A673 (cell line): ENCODE measurements at regions not wholly inside any gene's neighbourhood (a gene's known extent, or its start where the extent isn't known, plus 50 kb on each side); places are given as distances from the start of the nearest gene placed in this dataset.

Experiments used
- BruUV-seq: library from RNA; stranded (reverse); fragments of 400-500 nt; replicated peaks from 2 replicates; lab custom pipeline; 2021; lab: Mats Ljungman, UMichigan
- CTCF ChIA-PET: fragments of 300-600 bp; sonication (Branson Sonifier 250); formaldehyde crosslinking; loops from one replicate; lab custom pipeline; 2022; ENCODE audit warnings: antibody characterized with exemption; lab: Charles Lee
- POLR2A ChIA-PET: fragments of 300-600 bp; sonication (Branson Sonifier 250); formaldehyde crosslinking; loops from one replicate; lab custom pipeline; 2022; ENCODE audit warnings: antibody characterized with exemption; ENCODE audit not compliant: low non-redundant PET; lab: Charles Lee
- DNase-seq: peaks from one replicate; pipeline ENCODE4 v3.0.0-alpha.2; 2015; ENCODE audit warnings: low spot score
- H3K27ac ChIP-seq: fragments of 200-600 bp; sonication (generic); 2 replicates; pipeline ENCODE4 v1.5.1; 2016; ENCODE audit warnings: mixed run types, low read depth, mild to moderate bottlenecking, mixed read lengths, antibody characterized with exemption, low read length; ENCODE audit not compliant: poor library complexity, severe bottlenecking
- H3K27me3 ChIP-seq: fragments of 200-600 bp; sonication (generic); replicated peaks from 2 replicates; pipeline ENCODE4 v1.6.1; 2017; ENCODE audit warnings: mixed run types, low read depth, mild to moderate bottlenecking, mixed read lengths, antibody characterized with exemption, low read length; ENCODE audit not compliant: insufficient read depth, poor library complexity
- H3K36me3 ChIP-seq: fragments of 200-600 bp; sonication (generic); 2 replicates; pipeline ENCODE4 v1.6.1; 2016; ENCODE audit warnings: mixed run types, mild to moderate bottlenecking, mixed read lengths, antibody characterized with exemption, low read length; ENCODE audit not compliant: insufficient read depth, poor library complexity, severe bottlenecking
- H3K4me1 ChIP-seq: fragments of 200-600 bp; sonication (generic); 2 replicates; pipeline ENCODE4 v1.6.1; 2017; ENCODE audit warnings: mixed run types, mild to moderate bottlenecking, mixed read lengths, antibody characterized with exemption, low read length; ENCODE audit not compliant: insufficient read depth, poor library complexity, severe bottlenecking
- H3K4me3 ChIP-seq: fragments of 200-600 bp; sonication (generic); 2 replicates; pipeline ENCODE4 v1.5.1; 2016; ENCODE audit warnings: low read depth, mixed run types, mild to moderate bottlenecking, mixed read lengths, low read length; ENCODE audit not compliant: poor library complexity, severe bottlenecking
- H3K9me3 ChIP-seq: fragments of 200-600 bp; sonication (generic); 2 replicates; pipeline ENCODE4 v1.6.1; 2016; ENCODE audit warnings: mixed run types, low read depth, mild to moderate bottlenecking, mixed read lengths, antibody characterized with exemption, low read length; ENCODE audit not compliant: poor library complexity, severe bottlenecking
- CTCF ChIP-seq: fragments of 300-800, 200-600 bp; sonication (generic); conservative IDR thresholded peaks from 2 replicates; pipeline ENCODE4 v1.5.1; 2017; ENCODE audit warnings: low read depth, mild to moderate bottlenecking, antibody characterized with exemption, low read length, moderate library complexity, mixed read lengths
- EZH2 ChIP-seq: fragments of 200-600 bp; sonication (generic); IDR thresholded peaks from 2 replicates; pipeline ENCODE4 v1.6.1; 2017; ENCODE audit warnings: borderline replicate concordance, low read depth, mild to moderate bottlenecking, mixed read lengths, antibody characterized with exemption, low read length; ENCODE audit not compliant: poor library complexity, severe bottlenecking
- intact Hi-C: fragments of 100-400 bp; cut with micrococcal nuclease; formaldehyde crosslinking; loops from one replicate; pipeline ENCODE4 v1.10.0; 2022; ENCODE audit not compliant: unreplicated experiment

GRCh38 chr13:62131604-62132003, 716.0 kb upstream of the PCDH20 start:
- Histone ChIP-seq H3K9me3 (no peaks in the 10 kb centered on the region), H3K27ac (no peak overlapping the region), H3K27me3 (no peaks in the 10 kb centered on the region), H3K4me1 (no peaks in the 10 kb centered on the region), H3K36me3 (no peaks in the 10 kb centered on the region), H3K4me3 (no peak overlapping the region)
- BruUV-seq: no TSS peak
- ChIA-PET CTCF (no interaction called here), POLR2A (no interaction called here)
- intact Hi-C loops: no loop called here
- DNase-seq: no peak
- no peak for TF ChIP-seq CTCF
- TF ChIP-seq EZH2: no peak

- Histone ChIP-seq H3K4me3 (no peak overlapping the region), H3K9me3 (no peaks in the 10 kb centered on the region), H3K4me1 (no peaks in the 10 kb centered on the region), H3K27ac (no peak overlapping the region), H3K36me3 (no peaks in the 10 kb centered on the region), H3K27me3 (no peaks in the 10 kb centered on the region)
- DNase-seq: no peak
- no TSS peak for BruUV-seq
- POLR2A ChIA-PET: no interaction called here
- TF ChIP-seq EZH2 (no peak), CTCF (no peak)
- CTCF ChIA-PET: no interaction called here
- intact Hi-C loops: no loop called here
Observed at GRCh38 chr13:62130062-62130970, 714.7 kb upstream of the PCDH20 start.

DNA sequence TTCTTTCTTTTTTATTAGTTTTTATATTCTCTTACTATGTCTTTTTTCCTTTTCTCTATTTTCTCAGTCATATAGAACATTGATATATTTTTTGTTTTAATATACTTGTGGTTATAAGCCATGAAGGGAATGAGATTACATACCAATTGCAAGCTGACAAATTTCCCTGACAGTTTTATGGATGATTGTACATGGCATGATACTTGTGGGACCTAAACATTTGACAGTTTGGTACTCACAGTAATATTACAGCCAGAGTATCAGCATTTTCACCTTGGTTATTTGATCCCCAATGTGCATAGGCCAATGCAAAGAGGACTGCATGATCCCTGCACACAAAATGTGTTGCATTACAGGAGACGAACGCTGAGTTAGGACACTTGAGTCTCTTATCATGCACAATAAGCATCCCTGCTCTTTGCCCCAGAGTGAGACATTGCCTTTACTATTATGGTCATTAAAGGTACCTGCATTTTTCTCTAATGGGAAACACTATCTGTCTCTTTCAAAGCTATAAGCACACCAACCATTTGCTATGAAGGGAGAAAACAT, 713.4 kb upstream of the PCDH20 start:
- H3K4me1 ChIP-seq: no peaks in the 10 kb centered on the region
- no TSS peak for BruUV-seq
- POLR2A ChIA-PET: no interaction called here

More for the DNA sequence above, 713.4 kb upstream of the PCDH20 start:
- Histone ChIP-seq H3K27me3 (no peaks in the 10 kb centered on the region), H3K4me3 (no peak overlapping the region), H3K36me3 (no peaks in the 10 kb centered on the region), H3K9me3 (no peaks in the 10 kb centered on the region), H3K27ac (no peak overlapping the region)
- TF ChIP-seq CTCF (no peak), EZH2 (no peak)
- DNase-seq: no peak
- CTCF ChIA-PET: no interaction called here
- intact Hi-C loops: no loop called here
